CD4-positive, alpha-beta T cell treated with Interferon alpha-2 for 1 hour (primary cell): ENCODE measurements at regions not wholly inside any gene's neighbourhood (a gene's known extent, or its start where the extent isn't known, plus 50 kb on each side); places are given as distances from the start of the nearest gene placed in this dataset.
A peak's percentile ranks its signal among the peaks of the same experiment; 100 is the strongest.
"Not testable (repeated sequence)": the region's sequence is repeated elsewhere in the genome, so short reads cannot be mapped to it uniquely, and the experiment has no call there.

Source experiments
- DNase-seq, 2 donors: peaks; one replicate each; pipeline ENCODE4 v3.0.0-alpha.2; 2020 to 2022

GRCh38 chr10:23545866-23546265 is 107.0 kb downstream of the OTUD1 start:
- not testable (repeated sequence) for DNase-seq

- DNase-seq: no peak
These were observed 118.0 kb downstream of the OTUD1 start for GRCh38 chr10:23556727-23557440.

GRCh38 chr10:23557777-23558176 is 118.9 kb downstream of the OTUD1 start:
- no peak for DNase-seq

GRCh38 chr10:23558361-23558799 is 119.5 kb downstream of the OTUD1 start:
- DNase-seq: no peak

- no peak for DNase-seq
These were observed 130.1 kb downstream of the OTUD1 start for GRCh38 chr10:23568996-23569395.

- no peak for DNase-seq
These were observed 133.0 kb downstream of the OTUD1 start for GRCh38 chr10:23571884-23572283.

- no peak for DNase-seq
These were observed 143.1 kb downstream of the OTUD1 start for GRCh38 chr10:23581906-23582450.

GRCh38 chr10:23584396-23584795 is 145.5 kb downstream of the OTUD1 start:
- DNase-seq: no peak

- no peak for DNase-seq
These were observed 146.3 kb downstream of the OTUD1 start for GRCh38 chr10:23585186-23585585.

- DNase-seq: no peak
These were observed 146.8 kb downstream of the OTUD1 start for GRCh38 chr10:23585666-23586065.

- DNase-seq: not testable (repeated sequence)
These were observed 156.4 kb downstream of the OTUD1 start for GRCh38 chr10:23595278-23595677.

- no peak for DNase-seq
These were observed 165.7 kb downstream of the OTUD1 start for GRCh38 chr10:23604613-23605012.

- DNase-seq: no peak
These were observed 167.6 kb downstream of the OTUD1 start for GRCh38 chr10:23606456-23606855.

- DNase-seq: no peak
These were observed 170.1 kb downstream of the OTUD1 start for GRCh38 chr10:23608926-23609325.

- no peak for DNase-seq
These were observed 171.9 kb downstream of the OTUD1 start for GRCh38 chr10:23610626-23611307.

GRCh38 chr10:23611308-23612029 is 172.6 kb downstream of the OTUD1 start:
- no peak for DNase-seq

- no peak for DNase-seq
These were observed 175.0 kb downstream of the OTUD1 start for GRCh38 chr10:23613900-23614299.

GRCh38 chr10:23614483-23614882 is 175.6 kb downstream of the OTUD1 start:
- DNase-seq: no peak

GRCh38 chr10:23630376-23630775 is 191.5 kb downstream of the OTUD1 start:
- no peak for DNase-seq

- no peak for DNase-seq
These were observed 192.0 kb downstream of the OTUD1 start for GRCh38 chr10:23630885-23631284.

- DNase-seq: peak in 1 of 2 donors; percentile 50
These were observed 204.4 kb downstream of the OTUD1 start for GRCh38 chr10:23643111-23643780.

- DNase-seq: no peak
These were observed 209.7 kb downstream of the OTUD1 start for GRCh38 chr10:23648618-23649017.

- no peak for DNase-seq
These were observed 217.9 kb downstream of the OTUD1 start for GRCh38 chr10:23656735-23657134.
